ENCODE measurements at regions not wholly inside any gene's neighbourhood (a gene's known extent, or its start where the extent isn't known, plus 50 kb on each side); places are given as distances from the start of the nearest gene placed in this dataset.

GRCh38 chr14:97707603-97708002 lies 910.4 kb downstream of the VRK1 start:
- Histone ChIP-seq H3K27me3 (ENCODE audit: control insufficient read depth, insufficient read depth, low read length) (no peaks in the 10 kb centered on the region), H3K9me3 (ENCODE audit: control insufficient read depth, low read length) (no peaks in the 10 kb centered on the region), H3K4me1 (ENCODE audit: control insufficient read depth, insufficient read depth, low read length) (no peaks in the 10 kb centered on the region), H3K4me3 (ENCODE audit: low read length) (no peak overlapping the region), H3K36me3 (ENCODE audit: control insufficient read depth, insufficient read depth, low read length) (no peaks in the 10 kb centered on the region), H3K9ac (ENCODE audit: low read length) (no peak overlapping the region)

GRCh38 chr14:97709552-97709951 lies 912.4 kb downstream of the VRK1 start:
- no peaks in the 10 kb centered on the region for H3K27me3 ChIP-seq (ENCODE audit: control insufficient read depth, insufficient read depth, low read length)

GRCh38 chr14:97710726-97711125 lies 913.5 kb downstream of the VRK1 start:
- Histone ChIP-seq H3K9me3 (ENCODE audit: control insufficient read depth, low read length) (no peaks in the 10 kb centered on the region), H3K4me1 (ENCODE audit: control insufficient read depth, insufficient read depth, low read length) (no peaks in the 10 kb centered on the region), H3K9ac (ENCODE audit: low read length) (no peak overlapping the region), H3K4me3 (ENCODE audit: low read length) (no peak overlapping the region), H3K36me3 (ENCODE audit: control insufficient read depth, insufficient read depth, low read length) (no peaks in the 10 kb centered on the region), H3K27me3 (ENCODE audit: control insufficient read depth, insufficient read depth, low read length) (no peaks in the 10 kb centered on the region)

More at GRCh38 chr14:97709552-97709951, 912.4 kb downstream of the VRK1 start:
- no peaks in the 10 kb centered on the region for H3K9me3 ChIP-seq (ENCODE audit: control insufficient read depth, low read length)
- no peaks in the 10 kb centered on the region for H3K4me1 ChIP-seq (ENCODE audit: control insufficient read depth, insufficient read depth, low read length)
- no peak overlapping the region for H3K4me3 ChIP-seq (ENCODE audit: low read length)
- H3K9ac ChIP-seq (ENCODE audit: low read length) = no peak overlapping the region
- H3K36me3 ChIP-seq (ENCODE audit: control insufficient read depth, insufficient read depth, low read length) = no peaks in the 10 kb centered on the region

- Histone ChIP-seq H3K4me1 (ENCODE audit: control insufficient read depth, insufficient read depth, low read length) (no peaks in the 10 kb centered on the region), H3K9ac (ENCODE audit: low read length) (no peak overlapping the region), H3K9me3 (ENCODE audit: control insufficient read depth, low read length) (no peaks in the 10 kb centered on the region), H3K36me3 (ENCODE audit: control insufficient read depth, insufficient read depth, low read length) (no peaks in the 10 kb centered on the region), H3K27me3 (ENCODE audit: control insufficient read depth, insufficient read depth, low read length) (no peaks in the 10 kb centered on the region), H3K4me3 (ENCODE audit: low read length) (no peak overlapping the region)
Measured at GRCh38 chr14:97712471-97712870, 915.3 kb downstream of the VRK1 start.

GRCh38 chr14:97713023-97713422 lies 915.8 kb downstream of the VRK1 start:
- Histone ChIP-seq H3K9ac (ENCODE audit: low read length) (no peak overlapping the region), H3K4me3 (ENCODE audit: low read length) (no peak overlapping the region), H3K36me3 (ENCODE audit: control insufficient read depth, insufficient read depth, low read length) (no peaks in the 10 kb centered on the region), H3K27me3 (ENCODE audit: control insufficient read depth, insufficient read depth, low read length) (no peaks in the 10 kb centered on the region), H3K4me1 (ENCODE audit: control insufficient read depth, insufficient read depth, low read length) (no peaks in the 10 kb centered on the region), H3K9me3 (ENCODE audit: control insufficient read depth, low read length) (no peaks in the 10 kb centered on the region)

GRCh38 chr14:97718886-97719442 lies 921.8 kb downstream of the VRK1 start:
- Histone ChIP-seq H3K27me3 (ENCODE audit: control insufficient read depth, insufficient read depth, low read length) (no peaks in the 10 kb centered on the region), H3K4me3 (ENCODE audit: low read length) (no peak overlapping the region), H3K9ac (ENCODE audit: low read length) (no peak overlapping the region), H3K4me1 (ENCODE audit: control insufficient read depth, insufficient read depth, low read length) (no peaks in the 10 kb centered on the region), H3K36me3 (ENCODE audit: control insufficient read depth, insufficient read depth, low read length) (no peaks in the 10 kb centered on the region), H3K9me3 (ENCODE audit: control insufficient read depth, low read length) (no peaks in the 10 kb centered on the region)

GRCh38 chr14:97719931-97720330 lies 922.7 kb downstream of the VRK1 start:
- Histone ChIP-seq H3K9me3 (ENCODE audit: control insufficient read depth, low read length) (no peaks in the 10 kb centered on the region), H3K27me3 (ENCODE audit: control insufficient read depth, insufficient read depth, low read length) (no peaks in the 10 kb centered on the region), H3K4me3 (ENCODE audit: low read length) (no peak overlapping the region), H3K9ac (ENCODE audit: low read length) (no peak overlapping the region), H3K4me1 (ENCODE audit: control insufficient read depth, insufficient read depth, low read length) (no peaks in the 10 kb centered on the region), H3K36me3 (ENCODE audit: control insufficient read depth, insufficient read depth, low read length) (no peaks in the 10 kb centered on the region)

- Histone ChIP-seq H3K4me1 (ENCODE audit: control insufficient read depth, insufficient read depth, low read length) (no peaks in the 10 kb centered on the region), H3K36me3 (ENCODE audit: control insufficient read depth, insufficient read depth, low read length) (no peaks in the 10 kb centered on the region), H3K9me3 (ENCODE audit: control insufficient read depth, low read length) (no peaks in the 10 kb centered on the region), H3K27me3 (ENCODE audit: control insufficient read depth, insufficient read depth, low read length) (no peaks in the 10 kb centered on the region), H3K9ac (ENCODE audit: low read length) (no peak overlapping the region), H3K4me3 (ENCODE audit: low read length) (no peak overlapping the region)
Measured at GRCh38 chr14:97723351-97723750, 926.2 kb downstream of the VRK1 start.

- Histone ChIP-seq H3K4me1 (ENCODE audit: control insufficient read depth, insufficient read depth, low read length) (no peaks in the 10 kb centered on the region), H3K36me3 (ENCODE audit: control insufficient read depth, insufficient read depth, low read length) (no peaks in the 10 kb centered on the region), H3K4me3 (ENCODE audit: low read length) (no peak overlapping the region), H3K9me3 (ENCODE audit: control insufficient read depth, low read length) (no peaks in the 10 kb centered on the region), H3K9ac (ENCODE audit: low read length) (no peak overlapping the region), H3K27me3 (ENCODE audit: control insufficient read depth, insufficient read depth, low read length) (no peaks in the 10 kb centered on the region)
Measured at GRCh38 chr14:97723819-97724218, 926.6 kb downstream of the VRK1 start.

- Histone ChIP-seq H3K9me3 (ENCODE audit: control insufficient read depth, low read length) (no peaks in the 10 kb centered on the region), H3K36me3 (ENCODE audit: control insufficient read depth, insufficient read depth, low read length) (no peaks in the 10 kb centered on the region), H3K4me1 (ENCODE audit: control insufficient read depth, insufficient read depth, low read length) (no peaks in the 10 kb centered on the region), H3K27me3 (ENCODE audit: control insufficient read depth, insufficient read depth, low read length) (no peaks in the 10 kb centered on the region), H3K9ac (ENCODE audit: low read length) (no peak overlapping the region), H3K4me3 (ENCODE audit: low read length) (no peak overlapping the region)
Measured at GRCh38 chr14:97724265-97724731, 927.1 kb downstream of the VRK1 start.

GRCh38 chr14:97726676-97727075 lies 929.5 kb downstream of the VRK1 start:
- Histone ChIP-seq H3K9me3 (ENCODE audit: control insufficient read depth, low read length) (no peaks in the 10 kb centered on the region), H3K36me3 (ENCODE audit: control insufficient read depth, insufficient read depth, low read length) (no peaks in the 10 kb centered on the region), H3K9ac (ENCODE audit: low read length) (no peak overlapping the region), H3K27me3 (ENCODE audit: control insufficient read depth, insufficient read depth, low read length) (no peaks in the 10 kb centered on the region), H3K4me3 (ENCODE audit: low read length) (no peak overlapping the region), H3K4me1 (ENCODE audit: control insufficient read depth, insufficient read depth, low read length) (no peaks in the 10 kb centered on the region)

- no peaks in the 10 kb centered on the region for H3K27me3 ChIP-seq (ENCODE audit: control insufficient read depth, insufficient read depth, low read length)
- no peak overlapping the region for H3K4me3 ChIP-seq (ENCODE audit: low read length)
- H3K36me3 ChIP-seq (ENCODE audit: control insufficient read depth, insufficient read depth, low read length) = no peaks in the 10 kb centered on the region
- H3K9me3 ChIP-seq (ENCODE audit: control insufficient read depth, low read length) = no peaks in the 10 kb centered on the region
- H3K4me1 ChIP-seq (ENCODE audit: control insufficient read depth, insufficient read depth, low read length) = no peaks in the 10 kb centered on the region
- no peak overlapping the region for H3K9ac ChIP-seq (ENCODE audit: low read length)
Measured at GRCh38 chr14:97730706-97731105, 933.5 kb downstream of the VRK1 start.

- H3K4me3 ChIP-seq (ENCODE audit: low read length) = no peak overlapping the region
- no peaks in the 10 kb centered on the region for H3K27me3 ChIP-seq (ENCODE audit: control insufficient read depth, insufficient read depth, low read length)
- no peak overlapping the region for H3K9ac ChIP-seq (ENCODE audit: low read length)
- H3K4me1 ChIP-seq (ENCODE audit: control insufficient read depth, insufficient read depth, low read length) = no peaks in the 10 kb centered on the region
- no peaks in the 10 kb centered on the region for H3K9me3 ChIP-seq (ENCODE audit: control insufficient read depth, low read length)
- no peaks in the 10 kb centered on the region for H3K36me3 ChIP-seq (ENCODE audit: control insufficient read depth, insufficient read depth, low read length)
Measured at GRCh38 chr14:97731800-97732199, 934.6 kb downstream of the VRK1 start.

Data from mucosa of stomach (tissue), 1 donor.